ENCODE measurements at regions not wholly inside any gene's neighbourhood (a gene's known extent, or its start where the extent isn't known, plus 50 kb on each side); places are given as distances from the start of the nearest gene placed in this dataset.
"Not testable (repeated sequence)": the region's sequence is repeated elsewhere in the genome, so short reads cannot be mapped to it uniquely, and the experiment has no call there.

DNA sequence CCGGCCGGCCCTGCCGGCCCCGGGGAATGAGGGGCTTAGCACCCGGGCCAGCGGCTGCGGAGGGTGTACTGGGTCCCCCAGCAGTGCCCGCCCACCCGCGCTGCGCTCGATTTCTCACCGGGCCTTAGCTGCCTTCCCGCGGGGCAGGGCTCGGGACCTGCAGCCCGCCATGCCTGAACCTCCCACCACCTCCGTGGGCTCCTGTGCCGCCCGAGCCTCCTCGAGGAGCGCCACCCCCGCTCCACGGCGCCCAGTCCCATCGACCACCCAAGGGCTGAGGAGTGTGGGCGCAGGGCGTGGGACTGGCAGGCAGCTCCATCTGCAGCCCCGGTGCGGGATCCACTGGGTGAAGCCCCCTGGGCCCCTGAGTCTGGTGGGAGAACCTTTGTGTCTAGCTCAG lies 145.5 kb upstream of the CDH7 start:
- H3K9me3 Mint-ChIP-seq, H3K27me3 Mint-ChIP-seq, DNase-seq, H3K27ac Mint-ChIP-seq, H3K4me3 Mint-ChIP-seq, H3K36me3 Mint-ChIP-seq, H3K4me1 Mint-ChIP-seq: not testable (repeated sequence)

GRCh38 chr18:65601775-65602174 lies 149.0 kb upstream of the CDH7 start:
- Mint-ChIP-seq H3K27me3 (no peaks in the 10 kb centered on the region), H3K4me1 (no peaks in the 10 kb centered on the region), H3K36me3 (no peaks in the 10 kb centered on the region), H3K4me3 (no peak overlapping the region), H3K27ac (no peak overlapping the region), H3K9me3 (peaks cover 7% of the 10 kb centered on the region)
- DNase-seq, result no peak

DNA sequence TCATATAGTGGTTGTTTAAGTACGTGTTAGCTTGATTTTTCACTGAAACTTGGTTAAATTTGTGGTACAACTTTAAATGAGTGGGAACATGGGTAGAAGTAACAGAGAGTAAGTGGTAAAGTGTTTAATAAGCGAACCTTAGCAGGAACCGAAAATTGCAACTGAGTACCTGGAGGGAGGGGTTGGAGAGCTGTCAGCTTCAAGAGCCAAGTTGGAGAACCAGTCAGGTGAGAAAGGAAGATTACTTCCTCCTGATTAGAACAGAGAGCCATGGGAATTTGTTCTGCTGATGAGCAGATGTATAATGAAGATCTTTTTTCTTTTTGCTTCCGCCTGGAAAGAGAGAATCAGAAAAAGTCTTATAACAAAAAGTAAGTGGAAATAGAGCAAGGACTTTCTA lies 158.4 kb upstream of the CDH7 start:
- Mint-ChIP-seq H3K4me3 (no peak overlapping the region), H3K27ac (no peak overlapping the region), H3K4me1 (no peaks in the 10 kb centered on the region), H3K36me3 (no peaks in the 10 kb centered on the region), H3K27me3 (no peaks in the 10 kb centered on the region), H3K9me3 (peaks cover 14% of the 10 kb centered on the region)
- no peak for DNase-seq

- peaks cover 11% of the 10 kb centered on the region for H3K9me3 Mint-ChIP-seq
- DNase-seq, result no peak
- H3K36me3 Mint-ChIP-seq, result no peaks in the 10 kb centered on the region
- H3K4me3 Mint-ChIP-seq, result no peak overlapping the region
- no peaks in the 10 kb centered on the region for H3K27me3 Mint-ChIP-seq
- no peak overlapping the region for H3K27ac Mint-ChIP-seq
- H3K4me1 Mint-ChIP-seq, result no peaks in the 10 kb centered on the region
Observed at GRCh38 chr18:65587491-65587890, 163.3 kb upstream of the CDH7 start.

DNA sequence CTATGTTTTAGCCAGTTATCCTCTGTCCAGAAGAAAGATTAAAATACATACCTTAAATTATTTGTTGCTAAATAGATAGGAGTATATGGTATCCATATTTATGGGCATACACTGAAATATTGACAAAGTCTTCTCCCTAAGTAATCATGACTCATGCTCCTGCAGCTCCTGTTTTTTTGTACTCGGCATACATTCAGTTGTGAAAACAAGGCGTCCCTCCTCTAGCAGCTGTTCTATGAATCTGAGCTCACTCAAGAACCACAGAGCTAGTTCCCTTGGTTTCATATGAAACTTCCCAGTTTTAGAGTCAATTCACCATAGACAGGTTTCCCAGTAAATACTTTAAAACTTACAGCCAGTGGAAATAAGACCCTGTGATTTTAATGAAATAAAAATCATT lies 168.7 kb upstream of the CDH7 start:
- not testable (repeated sequence) for H3K4me3 Mint-ChIP-seq, H3K4me1 Mint-ChIP-seq, H3K27ac Mint-ChIP-seq, H3K36me3 Mint-ChIP-seq, H3K27me3 Mint-ChIP-seq, H3K9me3 Mint-ChIP-seq, DNase-seq

DNA sequence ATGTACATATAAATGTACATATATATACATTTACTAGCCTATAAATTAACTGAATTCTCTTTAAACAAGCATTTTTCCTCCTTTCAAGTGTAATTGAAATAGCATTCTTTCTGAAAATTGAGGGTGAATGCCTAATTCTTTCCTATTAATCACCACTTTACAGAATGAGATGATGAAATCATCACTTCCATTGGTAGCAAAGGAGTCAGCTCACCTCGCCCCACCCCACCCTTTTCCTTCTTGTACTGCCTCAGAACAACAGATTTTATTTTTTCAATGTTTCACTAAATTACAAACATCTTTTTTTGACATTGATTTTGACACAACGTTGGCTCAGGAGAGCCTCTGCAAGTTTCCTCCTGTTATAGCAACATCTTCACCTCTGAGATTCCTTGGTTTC lies 181.9 kb upstream of the CDH7 start:
- H3K4me1 Mint-ChIP-seq, result no peaks in the 10 kb centered on the region
- no peak overlapping the region for H3K27ac Mint-ChIP-seq
- H3K27me3 Mint-ChIP-seq, result no peaks in the 10 kb centered on the region
- no peaks in the 10 kb centered on the region for H3K36me3 Mint-ChIP-seq
- DNase-seq, result no peak
- no peak overlapping the region for H3K4me3 Mint-ChIP-seq
- H3K9me3 Mint-ChIP-seq, result no peaks in the 10 kb centered on the region

DNA sequence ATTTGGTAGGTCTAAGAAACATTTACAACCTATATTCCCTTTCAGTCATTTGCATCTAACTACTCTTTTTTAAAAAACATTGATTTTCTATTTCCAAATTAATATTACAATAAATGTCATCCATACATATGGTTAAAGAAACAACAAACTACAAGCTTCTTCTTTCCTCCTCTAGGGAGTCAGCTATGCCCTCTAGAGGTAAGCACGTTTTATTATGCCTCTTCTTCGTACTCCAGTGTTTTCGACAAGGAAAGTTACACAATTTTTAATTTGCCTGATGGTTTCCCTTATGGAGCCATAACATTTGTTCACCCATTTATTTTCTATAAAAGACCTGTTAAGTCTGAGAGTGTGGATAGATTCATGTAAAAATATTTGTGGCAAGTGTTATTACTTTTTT lies 183.4 kb upstream of the CDH7 start:
- H3K4me3 Mint-ChIP-seq, result no peak overlapping the region
- no peaks in the 10 kb centered on the region for H3K4me1 Mint-ChIP-seq
- H3K27ac Mint-ChIP-seq, result no peak overlapping the region
- no peaks in the 10 kb centered on the region for H3K9me3 Mint-ChIP-seq
- H3K36me3 Mint-ChIP-seq, result no peaks in the 10 kb centered on the region
- no peak for DNase-seq
- no peaks in the 10 kb centered on the region for H3K27me3 Mint-ChIP-seq

- peaks cover 7% of the 10 kb centered on the region for H3K9me3 Mint-ChIP-seq
- no peak overlapping the region for H3K27ac Mint-ChIP-seq
- no peak overlapping the region for H3K4me3 Mint-ChIP-seq
- no peaks in the 10 kb centered on the region for H3K36me3 Mint-ChIP-seq
- no peaks in the 10 kb centered on the region for H3K4me1 Mint-ChIP-seq
- no peaks in the 10 kb centered on the region for H3K27me3 Mint-ChIP-seq
- DNase-seq, result no peak
Observed at GRCh38 chr18:65548316-65548715, 202.5 kb upstream of the CDH7 start.

DNA sequence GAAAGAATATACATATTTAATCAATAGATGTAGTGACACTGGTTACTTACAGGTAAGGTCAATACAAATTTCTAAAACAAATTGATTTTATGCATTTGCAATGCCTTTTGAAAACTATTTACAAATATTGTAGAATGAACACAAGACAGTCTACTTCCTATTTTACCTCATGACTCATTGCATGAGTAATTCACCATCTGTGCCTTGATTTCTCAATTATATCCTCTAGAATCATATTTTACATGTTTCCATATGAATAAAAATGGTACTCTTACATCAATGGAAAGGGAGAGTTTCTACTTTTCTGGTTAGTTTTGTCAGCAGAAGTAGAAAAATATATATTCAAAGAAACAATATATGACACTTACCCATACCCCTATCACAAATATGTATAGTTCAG lies 203.8 kb upstream of the CDH7 start:
- H3K9me3 Mint-ChIP-seq, result peaks cover 7% of the 10 kb centered on the region
- H3K36me3 Mint-ChIP-seq, result no peaks in the 10 kb centered on the region
- H3K27ac Mint-ChIP-seq, result no peak overlapping the region
- no peak overlapping the region for H3K4me3 Mint-ChIP-seq
- no peak for DNase-seq
- H3K4me1 Mint-ChIP-seq, result no peaks in the 10 kb centered on the region
- H3K27me3 Mint-ChIP-seq, result no peaks in the 10 kb centered on the region

DNA sequence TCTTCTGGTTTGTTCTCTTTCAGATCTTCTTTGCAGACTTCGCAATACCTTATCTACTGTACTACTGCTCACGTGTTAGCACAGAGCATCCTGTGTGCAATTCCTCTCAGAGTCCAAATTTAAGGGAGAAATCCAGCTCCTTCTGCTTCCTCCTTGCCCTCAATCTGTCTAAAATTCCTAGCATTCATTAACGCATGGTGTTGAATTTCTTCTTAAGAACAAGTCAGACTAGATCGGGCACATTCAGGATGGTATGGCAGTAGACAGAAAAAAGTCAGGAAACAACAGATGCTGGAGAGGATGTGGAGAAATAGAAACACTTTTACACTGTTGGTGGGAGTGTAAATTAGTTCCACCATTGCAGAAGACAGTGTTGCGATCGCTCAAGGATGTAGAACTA lies 206.1 kb upstream of the CDH7 start:
- DNase-seq, result no peak
- no peaks in the 10 kb centered on the region for H3K4me1 Mint-ChIP-seq
- H3K27me3 Mint-ChIP-seq, result no peaks in the 10 kb centered on the region
- H3K36me3 Mint-ChIP-seq, result no peaks in the 10 kb centered on the region
- H3K9me3 Mint-ChIP-seq, result peaks cover 7% of the 10 kb centered on the region
- no peak overlapping the region for H3K4me3 Mint-ChIP-seq
- H3K27ac Mint-ChIP-seq, result no peak overlapping the region

DNA sequence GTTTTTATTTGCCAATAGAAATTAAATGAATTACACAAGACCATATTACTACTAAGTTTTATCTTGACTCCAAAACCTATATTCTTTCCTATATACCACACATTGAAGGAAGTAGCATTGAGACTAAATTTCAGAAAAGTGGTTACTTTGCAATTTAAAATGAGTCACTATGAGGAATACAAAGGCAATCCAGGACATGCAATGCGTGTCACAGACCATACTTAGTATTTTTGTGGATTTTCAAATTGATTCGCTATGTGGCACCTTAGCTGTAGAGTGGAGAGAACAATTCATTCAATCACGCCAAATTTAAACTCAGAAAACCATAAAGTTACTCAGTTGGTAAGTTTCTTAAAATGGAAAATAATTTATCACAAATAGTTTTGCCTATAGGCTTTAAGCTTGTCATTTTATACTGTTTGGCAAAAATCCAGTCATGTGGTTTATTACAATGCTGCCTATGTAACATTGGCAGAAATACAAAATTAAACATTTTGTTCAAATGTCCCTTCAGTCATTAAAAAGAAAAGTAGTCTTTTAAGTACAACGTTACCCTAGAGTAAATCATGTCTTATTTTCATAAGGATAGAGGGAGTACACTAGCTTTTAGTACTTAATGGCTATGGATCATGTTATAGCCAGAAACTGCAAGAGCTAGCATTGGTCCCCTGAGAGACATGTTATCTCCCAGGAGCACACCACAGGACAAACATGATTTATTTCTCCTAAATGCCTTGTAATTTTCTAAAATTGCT lies 222.8 kb upstream of the CDH7 start:
- H3K4me1 Mint-ChIP-seq, result no peaks in the 10 kb centered on the region

GRCh38 chr18:65526099-65526498 lies 224.7 kb upstream of the CDH7 start:
- peaks cover 5% of the 10 kb centered on the region for H3K9me3 Mint-ChIP-seq
- H3K36me3 Mint-ChIP-seq, result no peaks in the 10 kb centered on the region
- DNase-seq, result no peak
- no peaks in the 10 kb centered on the region for H3K4me1 Mint-ChIP-seq
- H3K27me3 Mint-ChIP-seq, result no peaks in the 10 kb centered on the region
- H3K4me3 Mint-ChIP-seq, result no peak overlapping the region
- no peak overlapping the region for H3K27ac Mint-ChIP-seq

More for the DNA sequence above, 222.8 kb upstream of the CDH7 start:
- H3K27ac Mint-ChIP-seq, result no peak overlapping the region
- H3K36me3 Mint-ChIP-seq, result no peaks in the 10 kb centered on the region
- no peak for DNase-seq
- H3K9me3 Mint-ChIP-seq, result peaks cover 11% of the 10 kb centered on the region
- no peak overlapping the region for H3K4me3 Mint-ChIP-seq
- no peaks in the 10 kb centered on the region for H3K27me3 Mint-ChIP-seq

DNA sequence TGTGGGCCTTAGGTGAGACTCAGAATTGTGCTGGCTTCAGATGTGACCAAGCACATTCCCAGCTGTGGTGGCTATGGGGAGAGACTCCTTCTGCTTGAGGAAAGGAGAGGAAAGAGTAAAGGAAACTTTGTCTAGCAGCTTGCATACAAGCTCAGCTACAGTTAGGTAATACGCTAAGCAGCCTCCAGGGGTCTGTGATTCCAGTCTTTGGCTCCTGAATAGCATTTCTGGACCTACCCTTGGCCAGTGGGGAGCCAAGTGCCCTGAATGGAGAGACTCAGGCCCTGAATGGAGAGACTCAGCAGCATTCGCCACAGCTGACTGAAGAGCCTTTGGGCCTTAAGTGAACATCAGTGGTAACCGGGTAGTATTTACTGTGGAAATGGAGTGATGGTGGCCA lies 227.4 kb upstream of the CDH7 start:
- Mint-ChIP-seq H3K36me3 (no peaks in the 10 kb centered on the region), H3K4me3 (no peak overlapping the region), H3K9me3 (peaks cover 6% of the 10 kb centered on the region), H3K27me3 (no peaks in the 10 kb centered on the region), H3K4me1 (no peaks in the 10 kb centered on the region), H3K27ac (no peak overlapping the region)
- no peak for DNase-seq

GRCh38 chr18:65522907-65523306 lies 227.9 kb upstream of the CDH7 start:
- Mint-ChIP-seq H3K9me3 (peaks cover 6% of the 10 kb centered on the region), H3K4me3 (no peak overlapping the region), H3K27me3 (no peaks in the 10 kb centered on the region), H3K36me3 (no peaks in the 10 kb centered on the region), H3K4me1 (no peaks in the 10 kb centered on the region), H3K27ac (no peak overlapping the region)
- no peak for DNase-seq

DNA sequence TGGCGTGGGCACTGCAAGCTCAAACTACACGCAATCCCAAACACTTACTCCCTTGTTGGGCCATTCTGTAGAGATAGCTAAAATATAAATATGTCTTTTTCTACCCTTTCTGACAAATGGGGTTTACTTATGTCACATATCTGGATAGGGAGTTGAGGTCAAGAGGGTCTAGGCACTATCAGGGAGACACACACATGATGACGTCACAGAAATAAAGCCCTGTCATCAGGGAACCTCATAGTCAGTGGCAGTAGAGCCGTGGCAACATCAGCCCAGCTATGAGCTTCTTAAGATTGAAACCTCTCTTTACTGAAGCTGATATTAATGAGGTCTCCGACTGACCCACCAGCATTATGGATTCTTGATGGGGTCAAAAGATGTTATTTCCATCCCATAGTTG lies 234.6 kb upstream of the CDH7 start:
- no peak for DNase-seq
- H3K9me3 Mint-ChIP-seq, result peaks cover 2% of the 10 kb centered on the region
- no peaks in the 10 kb centered on the region for H3K36me3 Mint-ChIP-seq
- no peaks in the 10 kb centered on the region for H3K4me1 Mint-ChIP-seq
- H3K4me3 Mint-ChIP-seq, result no peak overlapping the region
- H3K27me3 Mint-ChIP-seq, result no peaks in the 10 kb centered on the region
- no peak overlapping the region for H3K27ac Mint-ChIP-seq

DNA sequence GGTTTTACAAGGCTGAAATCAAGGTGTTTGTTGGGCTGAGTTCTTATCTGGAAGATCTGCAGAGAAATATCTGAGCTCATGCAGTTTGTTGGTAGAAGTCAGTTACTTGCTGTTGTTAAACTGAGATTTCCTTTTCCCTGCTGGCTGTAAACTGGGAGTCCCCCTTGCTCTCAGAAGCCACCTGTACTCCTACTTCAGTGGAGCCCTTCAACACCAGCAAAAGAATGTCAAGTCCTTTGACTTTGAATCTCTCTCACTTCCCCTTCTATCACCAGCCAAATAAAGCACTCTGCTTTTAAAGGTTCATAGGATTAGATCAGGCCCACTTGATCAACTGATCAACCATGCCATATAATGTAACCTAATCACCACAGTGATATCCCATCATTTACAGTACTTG lies 252.2 kb upstream of the CDH7 start:
- Mint-ChIP-seq H3K27ac (no peak overlapping the region), H3K9me3 (peaks cover 1% of the 10 kb centered on the region)

More for the DNA sequence above, 252.2 kb upstream of the CDH7 start:
- no peak overlapping the region for H3K4me3 Mint-ChIP-seq
- H3K4me1 Mint-ChIP-seq, result no peaks in the 10 kb centered on the region
- H3K27me3 Mint-ChIP-seq, result no peaks in the 10 kb centered on the region
- no peaks in the 10 kb centered on the region for H3K36me3 Mint-ChIP-seq
- no peak for DNase-seq
